K562 (cell line): ENCODE measurements at regions not wholly inside any gene's neighbourhood (a gene's known extent, or its start where the extent isn't known, plus 50 kb on each side); places are given as distances from the start of the nearest gene placed in this dataset.

Experiments
- ATAC-seq: fragments of 200-7000 bp; cut with Tn5 transposase; 3 replicates; pipeline ENCODE4 v1.9.1; 2020; ENCODE audit warnings: moderate library complexity
- BruUV-seq: library from RNA; stranded (reverse); fragments of 400-500 nt; replicated peaks from 2 replicates; lab custom pipeline; 2021; lab: Mats Ljungman, UMichigan
- CTCF ChIA-PET: fragments of 300-600 bp; formaldehyde crosslinking; extraction: SDS; loops from one replicate; lab custom pipeline; 2021; ENCODE audit warnings: low intra/inter-chr PET ratio; lab: Yijun Ruan, JAX
- POLR2A ChIA-PET: fragments of 300-600, 350-650 bp; sonication (Branson Sonifier 250); formaldehyde crosslinking; extraction: SDS; loops from one replicate; lab custom pipeline; 2021; ENCODE audit warnings: antibody characterized with exemption, inconsistent platforms; lab: Yijun Ruan, JAX
- DNase-seq, 4 experiments: peaks; one replicate each; pipeline versions ENCODE4 v3.0.0 to v3.0.0-alpha.2; 2011 to 2018; ENCODE audit warnings: low spot score in 3 of 4, mixed read lengths in 3 of 4; ENCODE audit errors: extremely low read depth in 1 of 4
- FAIRE-seq: peaks from 2 replicates; lab custom pipeline; 2011; peaks lifted over from hg19 to GRCh38; lab: Jason Lieb, UNC
- H2AFZ ChIP-seq: 2 replicates; pipeline ENCODE4 v1.6.0; 2011; ENCODE audit warnings: low read depth, low read length, control low read depth, inconsistent platforms
- H3K27ac ChIP-seq: fragments of 200-600 bp; 3 replicates; pipeline ENCODE4 v1.8.0; 2011; ENCODE audit warnings: low read depth, mild to moderate bottlenecking, control low read depth, inconsistent platforms, low read length, moderate library complexity, mixed read lengths; ENCODE audit errors: extremely low read depth
- H3K27me3 ChIP-seq, 2 experiments: fragments of 300-600 bp in 1 of 2; 2 replicates in 1 of 2; 3 replicates in 1 of 2; pipeline versions ENCODE4 v1.6.0 to v1.8.0; 2011; ENCODE audit warnings: inconsistent platforms in 2 of 2, low read length in 2 of 2, mild to moderate bottlenecking in 1 of 2, mixed read lengths in 1 of 2, moderate library complexity in 1 of 2; ENCODE audit not compliant: control insufficient read depth in 2 of 2, insufficient read depth in 2 of 2
- H3K36me3 ChIP-seq: fragments of 300-600 bp; 3 replicates; pipeline ENCODE4 v1.8.0; 2011; ENCODE audit warnings: mild to moderate bottlenecking, low read length, inconsistent platforms; ENCODE audit not compliant: control insufficient read depth, insufficient read depth
- H3K4me1 ChIP-seq, 2 experiments: fragments of 200-600 bp in 1 of 2; replicated peaks in 1 of 2; 2 replicates in 1 of 2; 3 replicates in 1 of 2; pipeline versions ENCODE4 v1.5.1 to v1.8.0; 2011; ENCODE audit warnings: inconsistent platforms in 2 of 2, low read length in 2 of 2, mild to moderate bottlenecking in 1 of 2, mixed read lengths in 1 of 2, moderate library complexity in 1 of 2; ENCODE audit not compliant: control insufficient read depth in 2 of 2, insufficient read depth in 2 of 2
- H3K4me2 ChIP-seq: 2 replicates; pipeline ENCODE4 v1.6.1; 2011; ENCODE audit warnings: low read length, control low read depth, inconsistent platforms, mixed read lengths; ENCODE audit not compliant: insufficient read depth
- H3K4me3 ChIP-seq: fragments of 200-600 bp; sonication (generic), shearing (Covaris generic); 2 replicates; pipeline ENCODE4 v1.5.1; 2016; ENCODE audit warnings: control low read depth, inconsistent platforms
- H3K79me2 ChIP-seq: fragments of 200-600 bp; 3 replicates; pipeline ENCODE4 v1.8.0; 2011; ENCODE audit warnings: low read length, inconsistent platforms; ENCODE audit not compliant: control insufficient read depth, insufficient read depth
- H3K9ac ChIP-seq, 2 experiments: 2 replicates each; pipeline versions ENCODE4 v1.6.0 to v1.6.1; 2011; ENCODE audit warnings: low read depth in 2 of 2, low read length in 2 of 2, control low read depth in 1 of 2, inconsistent platforms in 1 of 2, mild to moderate bottlenecking in 1 of 2, mixed read lengths in 1 of 2; ENCODE audit not compliant: insufficient read depth in 1 of 2
- H3K9me1 ChIP-seq: one replicate; pipeline ENCODE4 v1.6.0; 2011; ENCODE audit warnings: inconsistent platforms, mild to moderate bottlenecking, low read length, moderate library complexity; ENCODE audit not compliant: control insufficient read depth, insufficient read depth
- H3K9me3 ChIP-seq: replicated peaks from 2 replicates; pipeline ENCODE4 v1.5.1; 2011; ENCODE audit warnings: low read depth, low read length, inconsistent platforms; ENCODE audit not compliant: control insufficient read depth, insufficient read depth
- H4K20me1 ChIP-seq: replicated peaks from 2 replicates; pipeline ENCODE4 v1.6.1; 2011; ENCODE audit warnings: low read length, inconsistent platforms, mixed read lengths; ENCODE audit not compliant: control insufficient read depth, insufficient read depth
- BACH1 ChIP-seq: fragments of 200-800 bp; sonication (Bioruptor generic); IDR thresholded peaks from 2 replicates; pipeline ENCODE4 v1.6.1; 2016; ENCODE audit warnings: missing genetic modification characterization, missing compliant biosample characterization
- DLX4 ChIP-seq: fragments of 250-450 bp; sonication (Bioruptor Pico); IDR thresholded peaks from 2 replicates; pipeline ENCODE4 v1.6.1; 2021; ENCODE audit warnings: mild to moderate bottlenecking
- EP400 ChIP-seq: fragments of 450-650 bp; IDR thresholded peaks from 2 replicates; pipeline ENCODE4 v1.6.1; 2017; ENCODE audit warnings: antibody characterized with exemption, mild to moderate bottlenecking, moderate library complexity
- FUS ChIP-seq: fragments of 200-400 bp; formaldehyde crosslinking; optimal IDR thresholded peaks from 2 replicates; pipeline ENCODE3; 2017; ENCODE audit warnings: low read depth, low read length
- HNRNPL ChIP-seq: fragments of 200-400 bp; formaldehyde crosslinking; IDR thresholded peaks from 2 replicates; pipeline ENCODE4 v1.6.1; 2017; ENCODE audit warnings: low read depth, mild to moderate bottlenecking, low read length
- MAFK ChIP-seq: IDR thresholded peaks from 2 replicates; pipeline ENCODE4 v1.6.1; 2011; ENCODE audit warnings: low read length, improper control_type of control experiment
- MNT ChIP-seq, 2 experiments: fragments of 450-650 bp; conservative IDR thresholded peaks; 2 replicates each; pipeline ENCODE4 v1.6.1; 2017; ENCODE audit warnings: mild to moderate bottlenecking in 2 of 2, moderate library complexity in 2 of 2
- NFATC3 ChIP-seq: fragments of 450-650 bp; IDR thresholded peaks from 2 replicates; pipeline ENCODE4 v1.6.1; 2017; ENCODE audit warnings: mild to moderate bottlenecking
- NFIX ChIP-seq: fragments of 250-450 bp; sonication (Bioruptor Pico); IDR thresholded peaks from 2 replicates; pipeline ENCODE4 v1.4.0; 2020; ENCODE audit warnings: low read depth, mild to moderate bottlenecking, moderate library complexity
- PHB ChIP-seq: fragments of 250-450 bp; sonication (Bioruptor Pico); IDR thresholded peaks from 2 replicates; pipeline ENCODE4 v1.5.0; 2021
- SMC3 ChIP-seq: conservative IDR thresholded peaks from 2 replicates; pipeline ENCODE4 v1.6.1; 2011; ENCODE audit warnings: low read depth, low read length, improper control_type of control experiment; ENCODE audit not compliant: insufficient read depth
- THAP7 ChIP-seq: fragments of 250-450 bp; sonication (Bioruptor Pico); IDR thresholded peaks from 2 replicates; pipeline ENCODE4 v1.5.0; 2021
- ZBTB11 ChIP-seq, 3 experiments: fragments of 200-800 bp in 1 of 3; fragments of 250-450 bp in 1 of 3; fragments of 450-650 bp in 1 of 3; sonication (Bioruptor Pico) in 1 of 3; sonication (Bioruptor generic) in 1 of 3; formaldehyde crosslinking in 1 of 3; IDR thresholded peaks; 2 replicates each; pipeline versions ENCODE4 v1.6.1 to v1.8.0; 2016 to 2022; ENCODE audit warnings: mild to moderate bottlenecking in 2 of 3, missing genetic modification characterization in 2 of 3, missing compliant biosample characterization in 1 of 3, moderate library complexity in 1 of 3
- ZNF277 ChIP-seq: fragments of 250-450 bp; sonication (Bioruptor Pico); IDR thresholded peaks from 2 replicates; pipeline ENCODE4 v1.8.0; 2022; ENCODE audit warnings: inconsistent platforms, mild to moderate bottlenecking, moderate library complexity, borderline replicate concordance
- ZNF79 ChIP-seq: fragments of 250-450 bp; sonication (Bioruptor Pico); IDR thresholded peaks from 2 replicates; pipeline ENCODE4 v1.4.0; 2020; ENCODE audit warnings: low read depth, mild to moderate bottlenecking, moderate library complexity
- WGBS: fragments of 100-300 bp; shearing (Covaris generic); methylation state at CpG from one replicate; pipeline ENCODE4 v1.1.6; 2016; ENCODE audit warnings: low coverage, mixed read lengths; ENCODE audit not compliant: insufficient coverage; ENCODE audit errors: missing lambda C conversion rate; 5-methylcytosine and 5-hydroxymethylcytosine counted together
- in situ Hi-C: fragments of 300-500 bp; cut with MboI; formaldehyde crosslinking; loops from 4 replicates; pipeline ENCODE4 v1.15.0; 2018; ENCODE audit warnings: inconsistent platforms, mixed read lengths
- intact Hi-C: fragments of 100-400 bp; cut with micrococcal nuclease; formaldehyde crosslinking; loops from 2 replicates; pipeline ENCODE4 v1.14.2; 2022

GRCh38 chr10:57202356-57202755 lies 841.3 kb upstream of the ZWINT start (continued):
- TF ChIP-seq ZBTB11 (CRISPR knock-in tag; IDR thresholded peaks at IDR 0.05): no peak

DNA sequence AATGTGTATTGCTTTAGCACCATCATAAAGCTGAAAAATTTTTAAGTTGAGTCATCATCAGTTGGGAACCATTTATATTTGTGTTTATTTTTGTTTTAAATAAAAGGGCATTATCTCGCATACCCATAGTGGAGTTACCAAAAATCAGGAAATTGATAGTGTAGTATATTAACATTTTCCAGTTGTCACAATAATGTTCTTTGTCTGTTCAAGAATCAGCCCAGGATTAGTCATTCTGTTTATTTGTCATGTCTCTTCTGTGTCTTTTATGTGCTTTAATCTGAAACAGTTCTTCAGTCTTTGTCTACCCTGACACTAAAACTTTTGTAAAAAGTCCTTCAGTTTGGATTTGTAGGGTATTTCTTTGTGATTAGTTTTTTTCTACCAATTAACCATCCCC lies 827.8 kb upstream of the ZWINT start:
- DNase-seq: no peak
- no TSS peak for BruUV-seq
- intact Hi-C loops: no loop called here
- H3K9me3 ChIP-seq: no peaks in the 10 kb centered on the region
- no peaks in the 10 kb centered on the region for H3K4me1 ChIP-seq
- H3K27ac ChIP-seq: no peak overlapping the region
- ATAC-seq: no peak
- no peak overlapping the region for H3K4me3 ChIP-seq
- H3K9ac ChIP-seq: no peak overlapping the region
- 0% methylated on average over 1 of the region's 1 CpG for WGBS
- in situ Hi-C loops: no loop called here
- H4K20me1 ChIP-seq: no peaks in the 10 kb centered on the region
- POLR2A ChIA-PET: no interaction called here
- no peaks in the 10 kb centered on the region for H3K27me3 ChIP-seq
- no peak for FAIRE-seq
- no peaks in the 10 kb centered on the region for H3K36me3 ChIP-seq
- CTCF ChIA-PET: no interaction called here
- H3K79me2 ChIP-seq: no peaks in the 10 kb centered on the region
- no peaks in the 10 kb centered on the region for H3K9me1 ChIP-seq
- no peak overlapping the region for H2AFZ ChIP-seq
- no peak overlapping the region for H3K4me2 ChIP-seq
- TF ChIP-seq HNRNPL (no peak), ZNF79 (CRISPR knock-in tag) (no peak), DLX4 (no peak), MNT (conservative IDR thresholded peaks at IDR 0.05) (no peak), NFIX (CRISPR knock-in tag) (no peak), EP400 (no peak), SMC3 (no peak), NFATC3 (no peak), ZNF277 (CRISPR knock-in tag) (no peak), MAFK (no peak), THAP7 (CRISPR knock-in tag) (no peak), PHB (CRISPR knock-in tag) (no peak), FUS (no peak), BACH1 (tag) (no peak)
